ENCODE measurements at regions not wholly inside any gene's neighbourhood (a gene's known extent, or its start where the extent isn't known, plus 50 kb on each side); places are given as distances from the start of the nearest gene placed in this dataset.

DNA sequence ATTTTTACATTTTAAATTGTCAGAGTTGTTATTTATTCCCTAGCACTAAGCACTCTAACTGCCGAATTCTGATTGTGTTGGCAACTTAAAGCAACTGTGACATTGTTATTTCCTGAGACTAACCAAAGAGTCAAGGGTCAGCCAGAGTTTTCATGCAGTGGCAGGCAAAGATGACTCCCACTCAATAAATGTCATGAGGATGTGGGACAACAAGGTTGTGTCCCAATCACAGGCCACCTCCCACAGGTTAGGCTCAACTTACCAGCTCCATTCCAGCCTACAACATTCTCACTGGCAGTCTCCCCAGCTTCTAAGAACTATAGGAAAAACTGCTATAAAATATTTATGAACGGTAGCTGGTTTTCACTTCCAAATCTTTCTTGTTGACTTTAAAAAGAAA is 80.1 kb downstream of the RSL24D1 start:
- no peak for DNase-seq (ENCODE audit: low read depth in 1 of 2, low spot score in 1 of 2)
- TF ChIP-seq REST (IDR thresholded peaks at IDR 0.05; ENCODE audit: insufficient replicate concordance, low read depth) = no peak
- no peak for TF ChIP-seq GABPA (IDR thresholded peaks at IDR 0.05; ENCODE audit: low read depth)
- TF ChIP-seq, protein P1, sequence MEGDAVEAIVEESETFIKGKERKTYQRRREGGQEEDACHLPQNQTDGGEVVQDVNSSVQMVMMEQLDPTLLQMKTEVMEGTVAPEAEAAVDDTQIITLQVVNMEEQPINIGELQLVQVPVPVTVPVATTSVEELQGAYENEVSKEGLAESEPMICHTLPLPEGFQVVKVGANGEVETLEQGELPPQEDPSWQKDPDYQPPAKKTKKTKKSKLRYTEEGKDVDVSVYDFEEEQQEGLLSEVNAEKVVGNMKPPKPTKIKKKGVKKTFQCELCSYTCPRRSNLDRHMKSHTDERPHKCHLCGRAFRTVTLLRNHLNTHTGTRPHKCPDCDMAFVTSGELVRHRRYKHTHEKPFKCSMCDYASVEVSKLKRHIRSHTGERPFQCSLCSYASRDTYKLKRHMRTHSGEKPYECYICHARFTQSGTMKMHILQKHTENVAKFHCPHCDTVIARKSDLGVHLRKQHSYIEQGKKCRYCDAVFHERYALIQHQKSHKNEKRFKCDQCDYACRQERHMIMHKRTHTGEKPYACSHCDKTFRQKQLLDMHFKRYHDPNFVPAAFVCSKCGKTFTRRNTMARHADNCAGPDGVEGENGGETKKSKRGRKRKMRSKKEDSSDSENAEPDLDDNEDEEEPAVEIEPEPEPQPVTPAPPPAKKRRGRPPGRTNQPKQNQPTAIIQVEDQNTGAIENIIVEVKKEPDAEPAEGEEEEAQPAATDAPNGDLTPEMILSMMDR (IDR thresholded peaks at IDR 0.05; ENCODE audit: insufficient read depth, low read length) = no peak
- no peak for TF ChIP-seq SPI1 (IDR thresholded peaks at IDR 0.05; ENCODE audit: borderline replicate concordance, low read depth)
- TF ChIP-seq POLR2AphosphoS5 (IDR thresholded peaks at IDR 0.05; ENCODE audit: low read depth) = no peak
- H3K27me3 ChIP-seq (ENCODE audit: insufficient read depth, poor library complexity, severe bottlenecking) = no peaks in the 10 kb centered on the region
- no peak overlapping the region for H3K27ac ChIP-seq (replicated peaks)
- no peak overlapping the region for H3K4me3 ChIP-seq (replicated peaks; ENCODE audit: insufficient read depth, low read length)

DNA sequence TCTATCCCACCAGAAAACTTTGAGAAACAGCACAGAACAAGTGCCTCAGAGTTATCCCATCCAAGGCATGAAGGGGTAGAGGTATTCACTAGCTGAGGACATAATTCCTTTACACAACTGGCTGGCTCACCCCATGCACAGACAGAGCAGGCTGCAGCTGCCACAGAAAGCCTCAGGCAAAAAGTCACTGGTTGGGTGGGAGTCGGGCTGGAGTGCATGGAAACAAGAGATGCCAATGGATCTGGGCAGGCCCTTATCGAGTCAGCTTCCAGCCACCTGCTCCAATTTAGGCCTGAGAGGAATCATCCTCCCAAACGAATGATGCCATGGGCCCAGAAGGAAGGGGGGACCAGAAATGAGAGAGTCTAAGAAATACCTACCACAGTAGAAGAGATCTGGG is 83.0 kb downstream of the RSL24D1 start:
- no peak overlapping the region for H3K27ac ChIP-seq (replicated peaks)
- TF ChIP-seq REST (IDR thresholded peaks at IDR 0.05; ENCODE audit: insufficient replicate concordance, low read depth) (no peak), POLR2AphosphoS5 (IDR thresholded peaks at IDR 0.05; ENCODE audit: low read depth) (no peak), SPI1 (IDR thresholded peaks at IDR 0.05; ENCODE audit: borderline replicate concordance, low read depth) (no peak), GABPA (IDR thresholded peaks at IDR 0.05; ENCODE audit: low read depth) (no peak)
- TF ChIP-seq, protein P1 (IDR thresholded peaks at IDR 0.05; ENCODE audit: insufficient read depth, low read length) = no peak
- H3K4me3 ChIP-seq (replicated peaks; ENCODE audit: insufficient read depth, low read length) = no peak overlapping the region
- no peak for DNase-seq (ENCODE audit: low read depth in 1 of 2, low spot score in 1 of 2)
- H3K27me3 ChIP-seq (ENCODE audit: insufficient read depth, poor library complexity, severe bottlenecking) = no peaks in the 10 kb centered on the region

GRCh38 chr15:55112706-55113105 is 84.0 kb downstream of the RSL24D1 start:
- Histone ChIP-seq H3K4me3 (replicated peaks; ENCODE audit: insufficient read depth, low read length) (no peak overlapping the region), H3K27ac (replicated peaks) (no peak overlapping the region), H3K27me3 (ENCODE audit: insufficient read depth, poor library complexity, severe bottlenecking) (no peaks in the 10 kb centered on the region)
- TF ChIP-seq POLR2AphosphoS5 (IDR thresholded peaks at IDR 0.05; ENCODE audit: low read depth) (no peak), GABPA (IDR thresholded peaks at IDR 0.05; ENCODE audit: low read depth) (no peak), REST (IDR thresholded peaks at IDR 0.05; ENCODE audit: insufficient replicate concordance, low read depth) (no peak), SPI1 (IDR thresholded peaks at IDR 0.05; ENCODE audit: borderline replicate concordance, low read depth) (no peak)
- TF ChIP-seq, protein P1 (IDR thresholded peaks at IDR 0.05; ENCODE audit: insufficient read depth, low read length) = no peak
- DNase-seq (ENCODE audit: low read depth in 1 of 2, low spot score in 1 of 2) = no peak

All from HL-60 (cell line).